ENCODE measurements at regions not wholly inside any gene's neighbourhood (a gene's known extent, or its start where the extent isn't known, plus 50 kb on each side); places are given as distances from the start of the nearest gene placed in this dataset.

- DNase-seq, result no peak
These were observed 191.9 kb downstream of the ARL4C start for GRCh38 chr2:234304950-234305349.

GRCh38 chr2:234302664-234302991 is 194.3 kb downstream of the ARL4C start:
- DNase-seq, result no peak

- no peak for DNase-seq
These were observed 195.7 kb downstream of the ARL4C start for GRCh38 chr2:234300932-234301823.

GRCh38 chr2:234300391-234300925 is 196.4 kb downstream of the ARL4C start:
- no peak for DNase-seq

GRCh38 chr2:234298918-234299317 is 198.0 kb downstream of the ARL4C start:
- DNase-seq, result no peak

- no peak for DNase-seq
These were observed 199.9 kb downstream of the ARL4C start for GRCh38 chr2:234296991-234297390.

- DNase-seq, result no peak
These were observed 202.9 kb downstream of the ARL4C start for GRCh38 chr2:234293973-234294372.

- DNase-seq, result no peak
These were observed 204.0 kb downstream of the ARL4C start for GRCh38 chr2:234292962-234293243.

GRCh38 chr2:234292205-234292961 is 204.5 kb downstream of the ARL4C start:
- peak; percentile 50 for DNase-seq

- DNase-seq, result no peak
These were observed 205.1 kb downstream of the ARL4C start for GRCh38 chr2:234291765-234292204.

- peak; percentile 79 for DNase-seq
These were observed 206.2 kb downstream of the ARL4C start for GRCh38 chr2:234290671-234291070.

- peak; percentile 42 for DNase-seq
These were observed 206.9 kb downstream of the ARL4C start for GRCh38 chr2:234289834-234290590.

GRCh38 chr2:234288974-234289455 is 207.9 kb downstream of the ARL4C start:
- DNase-seq, result peak; percentile 69

- no peak for DNase-seq
These were observed 209.2 kb downstream of the ARL4C start for GRCh38 chr2:234287650-234288049.

- no peak for DNase-seq
These were observed 209.9 kb downstream of the ARL4C start for GRCh38 chr2:234286956-234287355.

- no peak for DNase-seq
These were observed 210.7 kb downstream of the ARL4C start for GRCh38 chr2:234286118-234286598.

GRCh38 chr2:234285541-234285940 is 211.3 kb downstream of the ARL4C start:
- DNase-seq, result no peak

- DNase-seq, result no peak
These were observed 217.2 kb downstream of the ARL4C start for GRCh38 chr2:234279637-234280036.

GRCh38 chr2:234278556-234279255 is 218.2 kb downstream of the ARL4C start:
- no peak for DNase-seq

GRCh38 chr2:234275515-234275914 is 221.4 kb downstream of the ARL4C start:
- no peak for DNase-seq

- no peak for DNase-seq
These were observed 222.8 kb downstream of the ARL4C start for GRCh38 chr2:234273887-234274584.

All from activated naive CD4-positive, alpha-beta T cell treated with anti-CD3 and anti-CD28 coated beads, Interleukin-2, amount 50 U/mL, for 16 hours (primary cell).